Stimulated activated CD4-positive, alpha-beta T cell treated with anti-CD3 and anti-CD28 coated beads, TNF-alpha, amount 100 ng/mL, for 24 hours (primary cell): ENCODE measurements at regions not wholly inside any gene's neighbourhood (a gene's known extent, or its start where the extent isn't known, plus 50 kb on each side); places are given as distances from the start of the nearest gene placed in this dataset.

Experiments used
- DNase-seq, 3 experiments: peaks; one replicate each; pipeline ENCODE4 v3.0.0-alpha.2; 2020; ENCODE audit warnings: low read depth in 3 of 3

DNA sequence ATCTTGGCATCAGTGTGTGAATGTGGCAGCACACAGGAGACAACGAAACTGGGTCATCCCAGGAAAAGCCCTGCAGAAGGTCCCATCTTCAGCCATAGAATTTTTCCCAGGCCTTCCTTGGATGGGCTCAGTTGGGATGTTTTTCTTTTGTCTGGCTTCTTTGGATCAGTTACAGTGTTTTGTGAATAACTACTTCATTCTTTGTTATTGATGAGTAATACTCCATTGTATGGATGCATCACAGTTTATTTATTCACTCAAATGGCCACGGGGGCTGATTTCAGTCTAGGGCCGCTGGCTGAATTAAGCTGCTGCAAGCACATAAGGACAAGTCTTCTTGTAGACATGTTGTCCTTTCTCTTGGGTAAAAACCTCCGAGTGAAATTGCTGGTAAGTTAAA is 81.3 kb upstream of the CD93 start:
- DNase-seq = no peak

DNA sequence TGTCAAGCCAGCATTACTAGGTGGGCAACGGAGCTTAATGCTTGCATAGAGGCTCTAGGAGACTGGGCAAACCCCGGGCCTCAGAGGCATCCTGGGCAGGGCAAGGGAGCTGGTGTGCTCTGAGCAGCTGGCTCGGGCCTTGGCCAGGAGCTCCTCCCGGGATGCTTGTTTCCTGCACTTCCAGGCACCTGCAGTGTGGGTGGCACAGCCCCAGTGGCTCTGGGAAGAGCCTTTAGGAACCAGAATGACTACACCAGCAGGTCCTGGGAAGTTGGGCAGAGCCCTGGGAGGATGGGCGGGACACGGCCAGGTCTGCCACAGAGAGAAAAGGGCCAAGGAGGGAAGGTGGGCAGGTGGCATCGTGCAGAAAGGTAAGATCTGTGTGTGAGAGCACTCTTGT is 80.4 kb upstream of the CD93 start:
- no peak for DNase-seq

DNA sequence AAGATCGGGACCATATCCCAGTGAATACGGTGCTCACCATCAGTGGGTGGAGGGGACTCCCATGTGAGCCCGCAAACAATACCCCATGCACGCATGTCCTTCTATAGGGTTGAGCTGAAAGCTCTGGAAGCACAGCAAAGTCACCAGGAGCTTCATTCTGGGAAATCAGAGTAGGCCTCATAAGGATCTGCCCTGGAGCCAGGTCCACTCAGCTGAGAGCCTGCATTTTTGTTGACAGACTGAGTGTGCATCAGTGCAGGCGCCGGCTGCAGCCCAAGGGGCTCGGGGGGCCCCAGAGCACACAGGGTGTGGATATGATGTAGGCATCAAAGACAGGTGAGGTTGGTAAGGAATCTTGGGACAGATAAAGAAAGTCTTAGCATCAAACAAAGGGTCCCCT is 79.8 kb upstream of the CD93 start:
- DNase-seq = no peak

DNA sequence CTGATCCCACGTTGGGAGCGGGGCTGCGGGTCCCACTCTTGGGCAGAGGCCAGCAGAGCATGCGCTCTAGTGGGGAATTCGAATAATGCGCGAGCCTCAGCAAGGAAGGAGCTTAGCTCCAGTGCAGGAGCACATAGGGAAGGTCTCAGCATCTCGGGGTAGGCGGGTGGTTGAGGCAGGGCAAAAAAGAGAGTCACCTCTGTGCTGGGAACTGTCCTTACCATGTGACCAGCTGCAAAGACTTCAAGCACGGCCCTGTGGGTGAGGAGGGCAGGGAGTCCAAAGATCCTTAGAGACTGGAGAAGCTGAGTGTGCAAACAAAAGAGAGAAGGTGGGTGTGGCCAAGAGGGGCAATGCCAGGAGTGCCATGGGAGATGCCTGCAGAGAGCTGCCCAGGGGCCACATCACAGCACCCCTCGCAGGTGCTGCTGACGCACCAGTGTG is 79.2 kb upstream of the CD93 start:
- no peak for DNase-seq

- no peak for DNase-seq
Measured at GRCh38 chr20:23164176-23164601, 78.1 kb upstream of the CD93 start.

- DNase-seq = no peak
Measured at GRCh38 chr20:23163562-23163961, 77.4 kb upstream of the CD93 start.

DNA sequence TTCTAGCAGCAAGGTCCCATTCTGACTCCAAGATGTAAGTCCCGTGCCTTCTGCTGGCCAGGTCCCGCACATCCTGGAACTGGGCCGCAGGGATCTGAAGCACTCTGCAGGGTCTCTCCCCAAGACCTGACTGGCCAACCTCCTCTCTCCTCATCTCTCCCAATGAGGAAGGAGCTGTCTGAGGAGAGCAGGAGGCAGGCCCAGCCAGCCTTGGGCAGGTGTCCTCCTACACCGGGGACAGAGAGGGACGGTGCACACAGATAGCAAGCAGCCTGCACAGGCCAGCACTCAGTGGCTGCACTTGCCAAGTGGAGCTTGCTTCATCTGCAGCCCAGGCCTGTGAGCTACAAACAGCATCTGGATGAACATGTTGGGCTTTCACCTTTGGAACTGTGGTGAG is 76.8 kb upstream of the CD93 start:
- DNase-seq = no peak

- no peak for DNase-seq
Measured at GRCh38 chr20:23161968-23162696, 76.0 kb upstream of the CD93 start.

GRCh38 chr20:23161244-23161891 is 75.2 kb upstream of the CD93 start:
- no peak for DNase-seq

- DNase-seq = no peak
Measured at GRCh38 chr20:23160536-23161243, 74.6 kb upstream of the CD93 start.

DNA sequence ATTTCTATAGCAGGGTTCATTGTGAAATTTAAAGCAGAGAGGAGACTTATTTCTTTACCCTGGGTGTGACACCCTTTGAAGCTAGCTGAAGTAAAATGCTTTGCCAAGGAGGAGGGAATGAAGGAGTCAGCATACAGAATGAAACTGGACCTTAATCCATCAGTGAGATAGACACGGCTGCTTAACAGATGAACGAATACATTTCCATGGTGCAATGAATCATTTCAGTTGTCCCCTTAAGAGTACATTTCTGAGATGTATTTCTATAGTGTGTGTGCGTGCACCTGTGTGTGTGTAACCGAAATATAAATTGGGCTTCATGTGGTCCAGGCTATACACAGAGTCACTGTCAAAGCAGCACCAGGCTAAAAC is 73.8 kb upstream of the CD93 start:
- no peak for DNase-seq

- DNase-seq = no peak
Measured at GRCh38 chr20:23159256-23159946, 73.3 kb upstream of the CD93 start.

DNA sequence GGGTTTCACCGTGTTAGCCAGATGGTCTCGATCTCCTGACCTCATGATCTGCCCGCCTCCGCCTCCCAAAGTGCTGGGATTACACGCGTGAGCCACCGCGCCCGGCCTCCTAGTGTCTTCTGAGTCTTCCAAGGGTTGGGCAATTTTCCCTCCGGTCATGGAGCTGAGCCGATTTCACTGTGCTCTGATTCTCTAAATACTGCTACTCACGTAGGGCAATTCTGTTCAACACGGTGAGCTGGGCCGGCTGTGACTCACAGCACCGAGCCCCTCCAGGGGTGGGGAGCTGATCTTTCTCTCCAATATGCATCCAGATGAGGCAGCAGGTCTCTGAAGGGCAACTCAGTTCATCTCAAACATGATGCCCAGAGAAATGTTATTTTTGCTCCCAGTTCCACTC is 71.6 kb upstream of the CD93 start:
- no peak for DNase-seq

DNA sequence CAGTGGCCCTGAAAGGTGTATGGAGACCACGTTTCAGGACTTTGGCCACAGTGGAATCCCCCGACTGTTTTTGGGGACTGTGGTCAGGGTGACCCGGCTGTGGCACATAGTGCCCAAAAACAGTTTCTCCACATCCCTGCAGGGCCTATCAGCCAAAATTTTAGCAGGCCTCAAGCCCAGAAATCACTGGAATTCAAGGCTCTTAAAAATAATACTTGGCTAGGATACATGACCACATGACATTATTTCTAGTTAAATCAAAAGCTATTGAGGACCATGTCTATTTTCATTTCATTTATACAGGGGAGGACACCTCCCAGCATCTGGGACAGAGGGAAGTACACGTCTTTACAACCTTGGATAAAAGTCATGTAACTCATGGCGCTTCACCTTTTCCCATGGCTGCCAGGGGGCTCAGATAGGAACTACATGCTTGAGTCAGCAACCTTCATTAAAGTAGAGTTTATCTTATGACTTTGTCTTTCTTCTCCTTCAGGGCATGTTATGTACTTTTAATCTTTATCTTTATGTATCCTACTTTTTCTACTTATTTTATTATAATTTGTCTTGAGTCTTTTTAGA is 70.8 kb upstream of the CD93 start:
- DNase-seq = no peak

- DNase-seq = no peak
Measured at GRCh38 chr20:23156170-23156841, 70.2 kb upstream of the CD93 start.

DNA sequence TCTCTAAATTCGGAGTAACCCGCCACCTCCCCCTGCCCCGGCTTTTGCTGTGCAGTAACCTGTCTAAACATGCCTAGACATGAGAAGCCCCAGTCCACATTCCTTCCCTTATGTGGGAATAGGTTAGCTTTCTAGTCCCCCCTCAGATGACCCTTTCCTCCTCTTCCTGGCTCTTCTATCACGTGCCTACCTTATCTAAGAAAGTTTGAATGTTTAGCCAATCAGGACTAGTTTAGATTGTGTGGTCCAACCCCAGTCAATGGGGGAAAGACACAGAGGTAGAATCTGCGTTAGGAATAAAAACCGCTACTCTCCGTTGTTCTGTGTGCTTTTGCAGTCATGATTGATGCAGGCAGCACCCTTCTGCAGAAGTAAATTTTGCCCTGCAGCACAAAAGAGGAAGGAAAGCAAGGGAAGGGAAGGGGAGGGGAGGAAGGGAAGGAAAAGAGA is 69.0 kb upstream of the CD93 start:
- DNase-seq = no peak

DNA sequence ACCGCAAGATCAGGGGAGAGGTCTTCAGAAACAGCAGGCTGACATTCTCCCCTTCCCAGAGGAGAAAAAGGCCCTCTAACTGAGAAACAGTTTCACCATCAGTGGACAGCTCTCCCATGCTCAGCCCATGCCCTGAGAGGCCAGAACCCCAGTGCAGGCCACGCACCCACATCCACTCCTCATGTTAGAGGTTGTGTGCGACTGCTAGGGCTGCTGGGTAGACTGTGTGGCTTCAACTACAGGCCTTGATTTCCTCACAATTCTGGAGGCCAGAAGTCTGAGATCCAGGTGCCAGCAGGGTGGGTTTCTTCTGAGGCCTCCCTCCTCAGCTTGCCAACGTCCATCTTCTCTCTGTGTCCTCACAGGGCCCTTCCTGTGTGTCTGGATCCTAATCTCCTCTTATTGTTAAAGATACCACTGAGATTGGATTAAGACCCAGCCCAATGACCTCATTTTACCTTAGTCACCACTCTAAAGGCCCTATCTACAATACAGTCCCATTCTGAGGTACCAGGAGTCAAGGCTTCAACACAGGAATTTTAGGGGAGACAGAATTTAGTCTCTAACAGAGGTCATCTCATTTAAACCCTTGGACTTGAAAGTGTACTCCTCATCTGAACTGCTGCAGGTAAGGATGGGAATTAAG is 67.7 kb upstream of the CD93 start:
- no peak for DNase-seq

GRCh38 chr20:23152902-23153301 is 66.8 kb upstream of the CD93 start:
- DNase-seq = no peak

DNA sequence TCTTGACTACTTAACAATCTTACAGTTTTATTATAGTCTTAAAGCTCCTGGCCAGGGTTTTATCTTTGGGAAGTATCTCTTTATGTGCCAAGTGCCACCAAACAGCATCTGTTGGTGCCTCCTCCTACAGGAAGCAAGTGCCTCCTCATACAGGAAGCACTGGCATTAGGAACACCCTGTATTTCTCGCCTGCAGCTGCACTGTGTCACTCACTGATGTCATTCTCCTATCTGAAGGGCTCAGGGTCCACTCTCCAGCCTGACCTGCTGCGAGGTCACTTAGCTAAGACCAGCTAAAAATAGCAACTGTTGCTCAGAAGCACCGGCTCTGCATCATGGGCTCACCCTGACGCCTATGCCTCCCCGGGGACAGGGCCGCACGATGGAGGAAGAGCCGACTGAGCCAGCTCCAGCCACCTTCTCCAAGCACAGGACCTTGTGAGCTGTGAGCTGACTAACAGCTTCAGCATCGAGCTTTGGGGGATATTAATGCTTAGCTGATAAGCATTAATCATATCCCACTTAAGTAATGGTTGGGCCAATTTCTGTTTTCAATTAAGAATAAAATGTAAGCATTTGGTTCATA is 66.3 kb upstream of the CD93 start:
- no peak for DNase-seq

DNA sequence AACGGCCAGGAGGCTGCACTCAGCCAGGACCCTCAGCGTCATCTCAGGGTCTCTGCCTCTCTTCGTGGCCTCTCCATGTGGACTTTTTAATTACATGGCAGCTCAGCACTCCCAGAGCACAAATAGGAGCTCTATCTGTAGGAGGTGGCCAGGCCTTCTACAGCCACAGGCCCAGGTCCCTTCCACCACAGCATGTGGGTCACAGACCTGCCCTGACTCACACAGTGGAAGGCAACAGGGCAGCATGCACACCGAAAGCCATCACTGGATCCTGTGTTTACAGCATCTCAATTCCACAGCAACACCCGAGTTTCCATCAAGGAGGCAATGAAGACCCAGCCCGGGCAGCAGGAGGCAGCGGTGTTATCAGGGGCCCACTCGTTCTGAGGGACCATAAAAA is 65.8 kb upstream of the CD93 start:
- no peak for DNase-seq
